Raji (cell line): ENCODE measurements at regions not wholly inside any gene's neighbourhood (a gene's known extent, or its start where the extent isn't known, plus 50 kb on each side); places are given as distances from the start of the nearest gene placed in this dataset.

Experiments used
- POLR2A ChIP-seq: IDR thresholded peaks from 2 replicates; pipeline ENCODE4 v1.6.1; 2011; ENCODE audit warnings: low read depth, low read length, control low read depth; ENCODE audit not compliant: insufficient read depth

DNA sequence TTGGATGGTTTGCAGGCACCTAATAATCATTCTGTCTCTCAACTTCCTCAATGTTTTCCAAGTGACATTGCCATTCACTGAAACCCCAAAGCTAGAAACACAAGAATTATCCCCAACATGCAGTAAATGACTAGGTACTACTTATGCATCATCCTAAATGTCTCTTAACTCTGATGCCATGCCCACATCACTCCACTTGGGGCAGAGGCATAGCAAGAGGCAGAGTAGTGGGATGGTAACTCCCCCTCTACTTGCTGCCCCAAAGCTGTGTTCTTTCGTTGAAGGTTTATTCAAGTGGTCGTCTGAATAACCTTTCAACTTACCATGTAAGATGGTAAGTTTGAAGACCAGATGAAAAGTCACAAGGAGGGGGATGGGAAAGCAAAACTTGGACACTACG lies 77.9 kb upstream of the SOX5 start:
- TF ChIP-seq POLR2A = no peak

- no peak for TF ChIP-seq POLR2A
Observed at GRCh38 chr12:24025153-24025798, 75.8 kb upstream of the SOX5 start.

DNA sequence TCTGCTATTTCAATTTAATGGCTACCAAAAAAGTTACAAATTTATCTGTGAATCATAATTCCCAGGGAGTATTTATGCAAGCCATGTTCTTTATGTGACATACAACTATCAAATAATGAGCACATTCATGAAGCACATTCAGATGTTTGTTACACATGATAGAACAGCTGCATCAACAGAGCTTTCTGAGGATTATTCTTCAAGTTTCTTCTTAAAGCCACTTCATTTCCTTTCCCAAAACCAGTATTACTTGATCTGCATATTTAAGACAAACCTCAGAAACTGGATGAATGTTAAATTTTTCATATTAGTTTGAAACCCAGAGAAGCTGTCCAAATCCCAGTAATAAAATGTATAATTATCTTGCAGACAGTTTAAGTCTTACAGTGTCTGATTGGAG lies 73.6 kb upstream of the SOX5 start:
- TF ChIP-seq POLR2A = no peak

DNA sequence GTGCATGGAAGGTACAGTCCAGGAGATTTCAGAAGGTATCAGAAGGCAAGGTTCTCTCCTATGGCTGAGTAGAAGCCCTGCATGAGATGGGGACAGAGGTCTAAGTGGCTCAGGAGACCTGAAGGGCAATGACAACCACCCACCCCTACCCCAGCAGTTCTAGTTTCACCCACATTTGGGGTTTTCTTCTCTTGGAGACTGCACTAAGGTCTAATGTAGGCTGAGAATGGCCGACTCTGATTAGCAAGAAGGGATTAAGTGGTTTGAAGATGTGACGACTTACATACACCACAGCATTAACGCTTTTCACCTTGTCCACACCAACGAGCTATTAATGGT lies 71.7 kb upstream of the SOX5 start:
- TF ChIP-seq POLR2A = no peak

GRCh38 chr12:24020397-24021163 lies 71.1 kb upstream of the SOX5 start:
- no peak for TF ChIP-seq POLR2A

DNA sequence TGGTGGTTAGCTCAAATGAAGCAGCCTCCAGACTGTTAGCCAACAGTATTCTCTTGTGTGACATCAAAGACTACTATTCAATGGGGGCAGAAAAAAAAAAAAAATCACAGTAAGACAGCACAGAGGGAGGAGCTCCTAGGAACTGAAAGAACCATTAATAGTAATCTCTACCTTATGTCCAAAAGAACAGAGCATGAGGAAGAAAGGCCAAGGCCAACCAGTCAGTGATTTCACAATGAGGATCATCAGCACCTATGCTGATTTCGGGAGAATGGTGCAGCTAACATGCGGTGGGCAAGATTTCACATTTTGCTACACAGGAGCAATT lies 66.3 kb upstream of the SOX5 start:
- TF ChIP-seq POLR2A = no peak

DNA sequence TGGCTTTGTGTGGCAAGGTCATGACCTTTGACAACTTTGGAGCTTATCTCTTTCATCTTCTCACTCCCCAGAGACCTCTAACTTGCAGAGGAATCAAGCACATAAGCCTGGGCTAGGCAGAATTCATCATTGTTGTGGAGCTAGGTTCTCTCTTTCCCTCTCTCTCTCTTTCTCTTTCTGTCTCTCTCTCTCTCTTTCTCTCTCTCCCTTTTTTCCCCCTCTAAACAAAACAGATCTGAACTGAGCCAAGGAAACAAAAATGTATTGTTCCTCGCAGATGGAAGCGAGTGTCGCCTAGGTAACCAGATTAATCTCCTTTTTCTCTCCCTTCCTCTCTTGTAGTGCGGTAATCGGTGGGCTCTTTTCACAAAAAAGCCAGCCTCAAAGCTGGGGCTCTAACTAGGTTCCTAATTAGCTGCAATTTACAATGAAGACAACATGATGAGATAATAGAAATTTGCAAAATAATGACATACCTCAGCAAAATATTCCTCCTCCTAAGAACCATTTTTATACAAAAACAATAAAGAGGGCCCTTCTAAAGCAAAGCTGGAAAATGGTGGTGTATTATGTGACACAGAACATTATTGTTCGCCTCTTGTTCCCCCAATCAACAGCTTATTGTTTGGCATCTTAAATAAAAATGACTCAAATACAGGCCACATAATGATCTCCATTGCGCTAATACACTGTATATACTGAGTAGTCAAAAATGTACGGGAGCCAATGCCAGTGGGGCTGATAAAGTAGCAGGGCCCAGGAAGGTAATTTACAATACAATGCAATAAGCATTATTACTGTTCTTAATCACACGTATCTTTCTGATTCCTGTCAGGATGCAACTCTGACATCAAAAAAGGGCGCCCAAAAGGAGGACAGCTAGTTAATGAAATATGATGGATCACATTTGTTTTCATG lies 65.7 kb upstream of the SOX5 start:
- no peak for TF ChIP-seq POLR2A

GRCh38 chr12:24014240-24014639 lies 64.8 kb upstream of the SOX5 start:
- no peak for TF ChIP-seq POLR2A

GRCh38 chr12:24012528-24012927 lies 63.1 kb upstream of the SOX5 start:
- no peak for TF ChIP-seq POLR2A

DNA sequence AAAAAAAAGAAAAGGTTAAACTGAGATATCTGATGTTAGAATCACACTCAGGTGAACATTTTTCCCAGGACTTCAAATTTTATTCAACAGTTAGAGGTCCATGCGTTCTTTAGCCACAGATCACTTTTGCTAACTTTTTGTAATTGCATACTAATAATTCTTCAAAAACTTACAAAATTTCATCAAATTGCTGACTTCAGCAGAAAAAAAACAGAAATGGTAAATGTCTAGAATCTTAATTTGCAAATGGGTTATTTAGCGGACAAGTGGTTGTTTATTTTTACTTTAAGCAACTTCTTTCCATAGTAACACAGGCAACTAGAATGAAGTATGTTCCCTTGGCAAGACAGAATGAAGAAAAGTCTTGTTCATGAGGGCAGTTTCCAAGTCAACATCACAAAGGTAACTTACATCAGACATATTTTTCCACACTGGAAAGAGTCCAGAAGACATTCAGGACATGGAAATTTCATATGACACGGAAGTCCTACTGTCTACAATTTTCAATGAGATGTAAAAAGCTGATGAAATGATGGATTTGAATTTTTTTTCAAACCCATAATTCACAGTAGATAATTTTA lies 62.5 kb upstream of the SOX5 start:
- TF ChIP-seq POLR2A = no peak

DNA sequence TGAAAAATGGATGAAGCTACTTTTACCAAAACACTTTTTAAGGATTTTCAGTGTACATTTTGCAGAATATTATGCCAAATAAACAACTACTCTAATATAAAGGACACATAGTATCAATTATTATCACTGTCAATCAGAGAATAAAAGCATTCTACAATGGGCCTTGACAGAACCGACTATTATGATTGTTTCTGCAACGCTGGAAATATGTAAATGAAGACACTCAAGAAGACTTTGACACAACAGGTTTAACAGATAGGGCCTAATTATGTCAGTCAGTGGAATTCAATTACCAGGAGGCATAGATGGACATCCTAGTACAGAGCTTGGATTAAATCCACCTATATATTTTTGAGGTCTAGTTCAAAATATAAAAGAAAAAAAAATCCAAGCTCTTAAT lies 58.7 kb upstream of the SOX5 start:
- TF ChIP-seq POLR2A = no peak
